ENCODE measurements at regions not wholly inside any gene's neighbourhood (a gene's known extent, or its start where the extent isn't known, plus 50 kb on each side); places are given as distances from the start of the nearest gene placed in this dataset.
"Not testable (repeated sequence)": the region's sequence is repeated elsewhere in the genome, so short reads cannot be mapped to it uniquely, and the experiment has no call there.

DNA sequence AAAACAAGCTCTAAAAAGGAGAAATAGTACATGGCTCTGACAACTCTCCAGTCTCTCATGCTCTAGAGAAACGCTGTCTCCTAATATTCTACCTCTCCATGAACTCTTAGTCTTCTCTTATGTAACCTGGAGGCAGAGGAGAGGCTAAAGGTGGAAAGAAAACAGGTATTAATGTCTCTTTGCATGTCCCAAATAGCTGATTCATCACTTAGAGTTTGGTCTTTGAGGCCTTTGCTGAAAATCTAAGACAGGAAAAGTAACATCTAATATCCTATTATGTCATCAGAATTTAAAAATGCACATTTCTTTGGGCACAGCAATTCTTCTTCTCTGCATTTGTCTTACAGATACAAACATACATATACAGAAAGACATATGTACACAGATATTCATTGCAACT is 127.2 kb downstream of the DHRS2 start:
- DNase-seq = no peak

DNA sequence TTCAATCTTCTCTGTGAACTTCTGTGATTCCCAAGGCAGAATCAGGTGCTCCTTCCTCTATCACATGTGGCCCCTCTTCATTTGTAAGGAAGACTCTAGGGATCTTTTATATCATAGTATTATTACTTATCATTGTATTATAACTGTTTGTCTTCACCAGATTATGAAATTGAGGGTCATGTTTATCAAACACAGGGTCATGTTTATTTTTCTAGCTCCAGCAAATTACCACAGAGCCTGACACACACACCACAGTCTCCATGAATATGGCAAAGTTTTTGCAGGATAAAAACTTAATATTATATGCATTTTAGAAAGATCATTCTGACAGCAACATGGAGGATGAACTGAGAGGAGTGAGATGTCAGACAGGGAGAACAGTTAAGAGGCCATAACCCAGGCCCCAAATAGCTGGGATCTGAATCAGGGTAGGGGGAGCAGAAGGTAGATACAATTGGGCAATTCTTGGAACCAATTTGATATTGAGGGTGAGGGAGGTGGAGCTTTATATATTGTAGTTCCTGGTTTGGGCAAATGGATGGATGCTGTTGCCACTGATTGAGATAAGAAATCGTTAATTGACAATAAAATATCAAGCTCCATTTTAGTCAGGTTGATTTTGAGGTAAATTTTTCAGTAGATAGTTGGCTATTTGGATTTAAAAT is 130.7 kb downstream of the DHRS2 start:
- no peak for DNase-seq

DNA sequence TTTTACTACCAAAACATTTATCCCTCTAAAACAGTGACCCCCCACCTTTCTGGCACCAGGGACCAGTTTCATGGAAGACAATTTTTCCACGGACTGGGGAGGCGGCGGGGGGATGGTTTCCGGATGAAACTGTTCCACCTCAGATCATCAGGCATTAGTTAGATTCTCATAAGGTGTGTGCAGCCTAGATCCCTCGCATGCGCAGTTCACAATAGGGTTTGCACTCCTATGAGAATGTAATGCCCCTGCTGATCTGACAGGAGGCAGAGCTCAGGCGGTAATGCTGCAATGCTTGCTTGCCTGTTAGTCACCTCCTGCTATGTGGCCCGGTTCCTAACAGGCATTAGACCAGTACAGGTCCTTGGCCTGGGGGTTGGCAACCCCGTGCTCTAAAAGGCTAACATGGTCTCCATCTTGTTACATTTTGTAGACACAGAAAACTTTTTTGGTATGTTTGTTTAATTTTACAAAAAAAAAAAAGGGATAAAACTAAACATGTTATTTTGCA is 133.1 kb downstream of the DHRS2 start:
- DNase-seq = not testable (repeated sequence)

DNA sequence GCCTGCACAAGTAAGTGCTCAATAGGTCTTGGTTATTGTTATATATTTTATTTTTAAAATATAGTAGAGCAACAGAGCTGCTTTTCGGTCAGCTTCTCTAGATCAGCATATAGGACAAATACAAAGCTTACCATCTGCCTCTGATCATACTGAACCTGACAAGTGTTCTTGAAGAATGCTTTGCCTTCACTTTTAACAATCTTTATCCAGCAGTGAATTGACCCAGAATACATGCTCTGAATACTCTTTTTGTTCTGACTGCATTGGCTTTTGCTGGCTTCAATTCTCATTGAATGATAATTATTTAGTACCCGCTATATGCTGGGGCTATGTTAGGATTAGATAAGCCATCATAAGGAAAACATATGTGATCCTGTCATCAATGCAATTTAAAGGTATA is 137.8 kb downstream of the DHRS2 start:
- DNase-seq = no peak

DNA sequence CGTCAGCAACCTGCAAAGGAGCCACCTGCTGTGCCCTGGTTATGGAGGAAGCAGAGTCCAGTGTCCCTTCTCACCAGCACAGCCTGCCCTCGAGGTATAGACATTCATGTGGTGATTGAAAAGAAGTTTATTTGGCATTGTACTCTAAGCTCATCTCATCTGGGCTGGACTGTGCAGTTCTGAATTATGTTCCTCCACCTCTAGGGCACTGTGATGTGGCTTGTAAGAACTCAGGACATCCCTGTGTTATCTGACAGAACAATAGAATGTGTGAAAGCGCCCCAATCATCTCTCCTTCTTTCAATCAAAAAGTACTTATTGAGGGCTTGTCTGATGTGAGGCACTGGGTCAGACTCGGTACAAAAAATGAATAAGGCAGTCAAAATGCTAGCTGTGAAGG is 140.1 kb downstream of the DHRS2 start:
- no peak for DNase-seq

DNA sequence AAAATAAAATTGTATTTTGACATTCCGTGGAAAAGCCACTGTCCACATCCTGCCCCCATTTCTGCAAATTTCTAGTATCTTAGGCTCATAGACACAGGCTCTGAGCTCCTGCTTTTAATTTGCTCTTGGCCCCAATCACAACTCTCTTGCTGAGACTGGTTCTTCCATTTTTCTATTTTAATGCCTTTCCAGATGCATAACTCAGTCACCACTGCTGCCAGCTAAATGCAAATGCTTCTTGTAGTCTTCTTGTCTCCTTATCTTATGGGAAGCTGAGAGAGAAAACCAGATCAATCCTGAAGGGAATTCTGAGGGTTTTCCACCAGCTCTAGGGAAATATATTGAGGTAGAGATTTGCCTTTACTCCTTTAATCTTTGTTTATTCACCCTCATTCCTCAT is 149.0 kb downstream of the DHRS2 start:
- DNase-seq = no peak

DNA sequence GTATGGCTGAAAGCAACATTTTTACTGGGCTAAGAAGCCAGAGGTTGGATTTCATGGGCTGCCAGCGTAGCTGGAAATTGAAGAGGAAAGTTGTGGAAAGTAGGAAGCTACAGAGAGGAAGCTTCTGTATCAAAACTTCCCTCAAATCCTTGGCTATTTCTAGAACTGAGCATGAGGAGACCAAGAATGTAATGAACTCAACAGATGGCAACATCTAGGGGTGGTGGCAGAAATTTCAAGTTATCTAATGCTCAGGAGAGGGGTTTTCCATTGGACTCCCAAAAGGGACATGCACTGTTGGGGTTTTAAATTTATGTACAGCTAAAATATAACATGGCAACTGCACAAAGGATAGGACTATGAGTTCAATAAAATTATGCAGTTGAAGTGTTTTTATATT is 151.3 kb downstream of the DHRS2 start:
- DNase-seq = no peak

DNA sequence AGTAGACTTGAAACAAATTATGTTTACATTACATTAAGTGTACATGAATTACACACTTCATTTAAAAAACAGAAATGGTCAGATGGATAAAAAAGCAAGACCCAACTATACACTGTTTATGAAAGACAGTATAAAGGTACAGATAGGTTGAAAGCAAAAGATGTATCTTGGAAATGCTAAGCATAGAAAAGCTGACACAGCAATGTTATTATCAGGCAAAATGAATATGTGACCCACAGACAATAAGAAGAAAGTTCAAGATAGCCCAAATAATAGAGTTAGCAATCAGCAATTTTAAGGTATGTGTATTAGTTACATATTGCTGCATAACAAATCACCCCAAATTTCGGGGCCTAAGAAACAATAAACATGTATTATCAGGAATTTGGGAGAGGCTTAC is 153.5 kb downstream of the DHRS2 start:
- no peak for DNase-seq

DNA sequence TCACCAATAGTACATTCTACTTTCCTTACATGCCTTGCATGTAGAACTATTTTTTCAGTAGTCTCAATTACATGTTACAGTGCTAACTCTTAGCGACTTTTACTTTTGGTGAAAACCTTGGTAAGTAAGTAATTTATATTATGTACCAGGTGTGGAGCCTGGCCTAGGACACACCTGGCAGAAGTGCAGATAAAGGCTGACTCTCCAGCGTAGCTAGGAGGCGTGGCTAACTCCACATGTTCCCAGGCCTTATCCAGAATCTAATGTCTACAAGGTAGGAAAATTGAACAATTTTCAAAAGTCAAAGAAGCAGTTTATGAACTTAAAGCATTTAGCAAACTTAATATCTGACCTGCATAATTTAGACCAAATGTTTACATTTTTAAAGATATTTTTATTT is 157.4 kb downstream of the DHRS2 start:
- no peak for DNase-seq

DNA sequence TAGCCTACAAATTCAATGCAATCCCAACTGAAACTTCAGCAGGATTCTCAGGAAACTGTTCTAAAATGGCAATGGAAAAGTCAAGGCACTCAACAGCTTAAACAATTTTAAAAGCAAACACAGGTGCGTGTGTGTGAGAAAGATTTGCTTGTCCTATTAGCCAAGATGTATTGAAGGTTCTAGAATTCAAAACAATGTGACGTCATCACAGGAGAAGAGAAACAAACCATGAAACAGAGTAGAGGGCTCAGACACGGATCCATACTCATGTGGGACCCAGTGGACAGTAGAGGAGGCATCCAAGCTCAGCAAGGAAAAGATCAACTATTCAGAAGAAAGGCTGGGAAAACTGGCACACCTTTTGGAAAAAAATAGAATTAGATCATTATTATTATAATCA is 152.8 kb upstream of the DHRS4 start:
- no peak for DNase-seq

DNA sequence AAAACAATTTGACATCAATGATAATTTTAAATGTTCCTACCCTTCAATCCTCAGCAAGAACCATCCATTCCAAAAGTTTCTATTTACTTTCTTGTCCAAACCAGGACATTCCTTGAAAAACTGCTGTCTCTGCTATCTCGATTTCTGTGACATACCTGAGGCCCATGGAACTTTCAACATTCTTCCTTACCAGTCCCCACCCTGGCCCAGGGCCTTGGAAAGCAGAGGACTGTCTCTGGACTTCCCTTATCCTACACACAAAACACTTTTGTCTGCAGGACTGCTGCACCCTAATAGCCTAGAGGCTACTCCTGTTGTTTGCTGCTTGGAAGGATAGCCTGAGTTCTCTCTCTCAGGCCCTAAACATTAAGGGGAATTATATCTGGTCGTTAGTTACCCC is 151.8 kb upstream of the DHRS4 start:
- no peak for DNase-seq

DNA sequence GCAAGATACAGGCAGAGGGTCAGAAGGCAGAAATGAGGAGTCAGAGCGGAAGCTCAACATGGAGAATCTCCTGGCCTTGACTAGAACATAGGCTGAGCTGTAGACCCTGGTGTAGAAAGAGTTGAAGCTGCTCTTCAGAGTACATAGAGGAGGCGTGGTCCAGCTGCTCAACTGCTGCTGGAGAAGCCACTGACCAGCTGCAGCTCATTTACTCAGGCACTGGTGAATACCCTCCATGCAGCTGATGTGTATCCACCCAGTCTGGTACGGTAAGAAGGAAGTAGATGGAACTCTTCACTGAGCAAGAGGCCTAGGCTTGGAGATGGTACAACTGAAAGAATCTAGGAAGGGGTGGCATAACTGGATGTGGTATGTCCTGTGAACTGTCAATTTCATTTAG is 148.8 kb upstream of the DHRS4 start:
- no peak for DNase-seq

DNA sequence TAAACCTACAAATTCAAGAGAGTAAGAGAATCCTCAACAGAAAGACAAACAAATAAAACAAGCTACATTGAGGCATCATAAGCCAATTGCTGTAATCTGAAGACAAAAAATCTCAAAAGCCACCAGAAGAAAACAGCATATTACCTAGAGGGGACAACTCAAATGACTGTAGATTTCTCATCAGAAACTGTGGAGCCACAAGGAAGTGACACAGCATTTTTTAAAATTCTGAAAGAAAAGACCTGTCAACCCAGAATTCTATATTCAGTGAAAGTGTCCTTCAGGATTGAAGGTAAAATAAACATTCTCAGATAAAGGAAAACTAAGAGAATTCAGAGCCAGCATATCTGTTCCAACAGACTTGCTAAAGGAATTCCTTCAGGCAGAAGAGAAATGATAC is 147.8 kb upstream of the DHRS4 start:
- DNase-seq = no peak

DNA sequence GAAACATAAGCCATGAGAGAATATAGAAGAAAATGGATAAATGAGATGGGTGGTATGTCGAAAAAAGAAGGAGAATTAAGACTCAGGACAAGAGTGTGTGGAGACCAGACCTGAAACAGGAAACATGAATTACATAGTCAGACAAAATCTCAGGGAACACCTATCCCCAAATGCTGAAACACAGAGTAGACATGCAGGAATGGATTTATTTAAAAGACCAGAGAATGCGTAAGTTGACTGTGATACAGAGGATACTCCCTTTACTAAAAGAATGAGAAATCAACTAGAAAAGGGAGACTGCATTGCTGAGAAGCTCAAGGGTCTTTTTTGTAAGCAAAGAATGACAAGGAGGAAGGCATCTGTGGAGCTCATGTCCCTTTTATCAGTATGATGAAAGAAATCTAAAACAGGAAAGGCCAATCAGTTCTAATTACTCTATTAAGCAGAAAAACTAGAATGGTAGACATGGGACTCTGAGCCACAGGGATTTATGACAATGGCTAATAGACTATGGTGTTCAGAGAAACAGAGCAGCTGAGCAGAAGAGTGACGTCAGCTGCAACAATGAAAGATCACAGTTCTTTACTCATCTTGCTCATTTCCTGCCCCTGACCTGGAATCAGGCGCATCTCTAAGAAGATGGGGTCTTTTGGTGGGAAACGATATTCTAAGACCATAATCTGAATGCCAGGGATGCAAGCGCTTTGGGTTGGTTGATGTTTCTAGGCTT is 138.9 kb upstream of the DHRS4 start:
- no peak for DNase-seq

DNA sequence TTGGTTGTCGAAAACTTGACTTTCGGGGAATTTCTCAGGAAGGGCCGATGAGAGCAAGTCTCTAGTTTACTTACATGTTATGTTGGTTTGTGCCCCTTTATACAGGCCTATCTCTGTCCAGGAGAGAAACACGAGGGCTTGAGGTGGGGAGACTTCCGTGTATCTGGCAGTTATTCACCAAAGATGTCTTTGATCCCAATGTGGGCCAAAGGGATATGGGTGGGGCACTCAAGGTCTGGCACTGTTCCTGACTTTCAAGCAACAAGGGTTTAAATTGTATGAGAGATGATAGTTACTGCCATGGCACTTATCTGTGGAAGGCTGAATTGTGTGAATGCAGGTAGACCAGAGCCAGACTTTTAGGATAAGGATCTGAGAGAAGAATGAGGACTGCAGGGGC is 137.2 kb upstream of the DHRS4 start:
- no peak for DNase-seq

DNA sequence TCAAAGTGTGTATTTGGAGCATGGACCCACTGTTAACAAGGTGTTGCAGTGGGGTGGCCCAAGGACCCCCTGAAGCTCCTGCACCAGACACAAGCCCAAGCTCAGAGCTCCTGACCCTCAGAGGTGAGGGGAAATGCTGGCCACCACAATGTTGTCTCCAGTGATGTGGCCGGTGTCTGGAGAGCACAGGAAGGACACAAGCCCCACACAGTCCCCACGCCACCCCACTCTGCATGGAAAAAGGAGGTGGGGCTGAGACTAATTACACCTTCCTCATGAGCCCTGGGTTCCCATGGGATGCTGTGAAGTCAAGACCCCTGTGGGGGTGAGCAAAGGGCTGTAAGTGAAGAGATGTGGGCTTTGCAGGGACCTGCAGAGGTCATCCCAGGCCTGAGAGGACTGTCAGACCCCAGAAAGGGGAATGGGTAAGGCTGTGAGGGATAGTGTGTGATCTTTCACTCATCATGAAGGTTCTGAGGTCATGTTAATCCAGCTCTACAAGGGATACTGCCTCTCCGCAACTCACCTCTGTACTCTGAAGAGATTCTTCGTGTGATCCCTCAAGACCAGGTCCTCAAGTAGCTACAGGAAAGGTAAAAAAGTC is 136.3 kb upstream of the DHRS4 start:
- no peak for DNase-seq

DNA sequence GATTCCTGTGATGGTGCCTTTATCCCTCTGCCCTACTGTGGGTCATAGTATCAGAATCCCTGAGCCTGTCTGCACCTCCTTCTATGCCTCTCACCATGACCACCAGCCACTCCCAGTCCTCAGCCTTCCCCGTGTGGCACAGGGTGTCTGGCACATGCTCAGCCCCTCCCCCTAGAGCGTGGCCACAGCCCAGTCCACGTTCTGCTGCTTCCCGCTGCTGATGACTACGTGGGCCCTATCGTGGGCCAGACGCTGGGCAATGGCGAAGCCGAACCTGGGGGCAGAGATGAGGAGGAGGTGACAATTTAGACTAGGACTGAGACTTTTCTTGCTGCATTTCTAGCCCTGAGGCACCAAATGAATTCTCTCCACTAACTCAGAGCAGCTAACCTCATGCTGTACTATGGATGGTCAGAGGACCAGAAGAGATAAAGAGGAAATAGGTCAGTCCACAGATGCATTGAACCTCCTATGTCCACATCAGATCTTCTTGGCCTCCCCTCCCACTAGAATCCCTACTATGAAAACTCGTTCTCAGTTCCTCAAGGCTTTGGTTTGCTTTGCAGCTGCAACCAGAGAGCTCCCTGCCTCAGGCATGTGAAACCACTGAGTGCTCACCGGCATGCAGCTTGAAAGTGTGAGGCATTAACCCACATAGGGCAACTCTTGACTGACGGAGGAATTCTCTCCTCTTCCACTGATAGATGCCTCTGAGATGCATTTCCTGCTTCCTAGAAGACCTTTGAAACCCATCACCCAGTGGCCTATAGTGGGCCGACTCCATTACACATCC is 126.3 kb upstream of the DHRS4 start:
- no peak for DNase-seq

DNA sequence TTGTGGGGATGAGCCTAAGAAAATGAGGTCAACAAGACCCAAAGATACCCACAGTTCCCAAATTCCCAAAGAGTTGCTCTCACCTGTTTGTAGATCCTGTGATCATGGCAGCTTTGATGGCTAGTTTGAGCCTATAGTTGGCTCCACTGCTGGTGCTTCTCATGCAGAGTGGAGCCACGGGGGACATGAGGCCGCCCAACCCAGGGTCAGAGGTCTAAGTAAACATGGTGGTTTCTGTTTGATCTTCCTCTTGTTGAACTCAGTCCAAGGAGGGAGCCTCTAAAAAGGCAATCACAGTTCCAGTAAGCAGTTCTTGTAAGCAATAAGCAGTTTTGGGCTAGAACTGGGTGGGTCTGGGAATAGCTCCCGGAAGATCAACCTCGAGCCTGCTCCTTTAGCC is 125.6 kb upstream of the DHRS4 start:
- no peak for DNase-seq

DNA sequence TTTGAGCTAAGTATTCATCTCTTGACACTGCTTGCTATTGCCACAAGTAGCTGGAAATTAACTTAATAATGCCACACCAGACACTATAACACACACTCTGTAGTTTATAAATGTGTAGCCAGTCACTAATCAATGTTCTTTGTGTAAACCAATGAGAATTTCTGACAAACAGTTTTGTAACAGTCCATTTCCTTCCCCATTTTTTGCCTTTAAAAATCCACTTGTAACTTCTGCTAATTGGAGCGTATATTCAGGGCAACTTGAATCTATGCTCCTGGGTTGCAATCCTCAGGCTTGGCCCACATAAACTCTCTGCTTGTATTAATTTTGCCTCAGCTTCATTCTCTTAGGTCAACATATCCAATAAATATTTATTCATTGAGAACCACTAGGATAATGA is 125.0 kb upstream of the DHRS4 start:
- DNase-seq = no peak

DNA sequence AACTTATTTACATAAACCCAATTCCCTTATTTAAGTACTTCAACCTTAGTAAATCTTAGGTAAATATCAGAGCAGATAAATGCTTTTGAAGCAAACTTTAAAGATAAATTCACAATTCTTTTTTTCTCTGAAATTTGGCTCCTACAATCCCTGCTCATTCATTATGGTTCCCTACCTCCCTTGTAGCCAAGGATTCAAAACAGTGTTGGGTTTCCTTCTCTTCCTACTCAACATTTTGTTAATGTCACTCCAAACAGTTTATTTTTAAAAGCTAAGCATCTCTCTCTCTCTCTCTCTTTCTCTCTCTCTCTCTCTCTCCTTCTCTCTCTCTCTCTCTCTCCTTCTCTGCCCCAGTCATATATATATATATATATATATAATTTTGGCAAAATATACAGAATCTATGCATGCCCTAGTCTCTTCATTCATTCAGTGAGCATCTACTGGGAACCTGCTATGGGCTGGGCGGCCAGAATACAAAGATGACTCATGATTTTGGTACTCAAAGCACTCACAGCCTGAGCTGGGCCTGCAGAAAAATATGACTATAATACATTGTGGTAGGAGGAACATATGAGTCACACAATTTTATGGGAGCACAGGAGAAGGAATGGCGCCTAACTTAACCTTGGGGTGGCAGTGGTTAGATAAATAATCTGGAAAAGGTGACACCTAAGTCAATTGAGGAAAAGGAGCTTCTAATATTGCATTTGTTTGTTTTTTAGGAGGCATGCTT is 123.7 kb upstream of the DHRS4 start:
- DNase-seq = no peak

DNA sequence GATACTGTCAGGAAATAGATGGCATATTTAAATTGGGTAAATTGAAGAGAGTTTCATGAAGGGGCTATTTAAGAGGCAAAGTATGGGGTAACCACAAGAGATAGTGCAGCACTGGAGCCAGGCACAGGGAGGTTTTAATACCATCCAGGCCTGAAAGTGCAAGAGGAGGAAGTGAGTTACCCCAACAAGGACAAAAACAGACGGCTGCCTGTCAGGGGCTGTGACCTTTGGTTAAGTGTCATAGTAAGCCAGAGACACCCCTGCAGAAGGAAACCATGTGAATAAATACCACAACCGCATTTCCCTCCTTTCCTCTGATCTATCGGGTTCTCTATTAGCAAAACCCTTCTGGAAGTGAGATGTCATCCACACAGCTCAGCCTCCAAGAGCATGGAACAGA is 122.0 kb upstream of the DHRS4 start:
- no peak for DNase-seq

DNA sequence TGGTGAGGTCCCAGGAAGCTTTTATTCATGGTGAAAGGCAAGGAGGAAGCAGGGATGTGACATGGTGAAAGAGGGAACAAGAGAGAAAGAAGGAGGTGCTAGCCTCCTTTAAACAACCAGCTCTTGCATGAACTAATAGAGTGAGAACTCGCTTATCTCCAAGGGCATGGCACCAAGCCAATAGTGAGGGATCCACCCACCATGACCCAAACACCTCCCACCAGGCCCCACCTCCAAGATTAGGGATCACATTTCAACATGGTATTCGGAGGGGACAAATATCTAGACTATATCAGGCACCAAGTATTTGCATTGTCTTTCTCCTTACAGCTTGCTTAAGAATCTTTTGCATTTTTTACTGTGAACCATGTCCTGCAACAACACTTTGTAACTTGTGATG is 91.9 kb upstream of the DHRS4 start:
- peak; percentile 3 for DNase-seq

DNA sequence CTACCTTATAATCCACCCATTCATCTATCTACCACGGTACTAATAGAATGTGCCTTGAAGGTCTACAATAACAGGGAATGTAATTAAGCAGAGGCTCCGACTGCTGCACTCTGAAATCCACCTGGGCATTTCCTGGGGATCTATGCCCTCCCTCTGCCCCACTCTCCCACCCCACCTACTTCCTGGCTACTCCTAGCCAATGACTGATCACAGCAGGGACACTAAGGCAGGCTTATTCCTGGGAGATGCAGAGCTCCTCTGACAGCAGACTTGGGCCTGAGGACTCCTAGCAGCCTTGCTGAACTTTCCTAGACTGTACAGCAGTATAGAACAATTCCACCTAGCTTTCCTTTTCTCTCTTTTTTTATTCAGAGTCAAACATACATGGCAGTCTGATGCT is 91.1 kb upstream of the DHRS4 start:
- DNase-seq = no peak
